ENCODE measurements at regions not wholly inside any gene's neighbourhood (a gene's known extent, or its start where the extent isn't known, plus 50 kb on each side); places are given as distances from the start of the nearest gene placed in this dataset.

DNA sequence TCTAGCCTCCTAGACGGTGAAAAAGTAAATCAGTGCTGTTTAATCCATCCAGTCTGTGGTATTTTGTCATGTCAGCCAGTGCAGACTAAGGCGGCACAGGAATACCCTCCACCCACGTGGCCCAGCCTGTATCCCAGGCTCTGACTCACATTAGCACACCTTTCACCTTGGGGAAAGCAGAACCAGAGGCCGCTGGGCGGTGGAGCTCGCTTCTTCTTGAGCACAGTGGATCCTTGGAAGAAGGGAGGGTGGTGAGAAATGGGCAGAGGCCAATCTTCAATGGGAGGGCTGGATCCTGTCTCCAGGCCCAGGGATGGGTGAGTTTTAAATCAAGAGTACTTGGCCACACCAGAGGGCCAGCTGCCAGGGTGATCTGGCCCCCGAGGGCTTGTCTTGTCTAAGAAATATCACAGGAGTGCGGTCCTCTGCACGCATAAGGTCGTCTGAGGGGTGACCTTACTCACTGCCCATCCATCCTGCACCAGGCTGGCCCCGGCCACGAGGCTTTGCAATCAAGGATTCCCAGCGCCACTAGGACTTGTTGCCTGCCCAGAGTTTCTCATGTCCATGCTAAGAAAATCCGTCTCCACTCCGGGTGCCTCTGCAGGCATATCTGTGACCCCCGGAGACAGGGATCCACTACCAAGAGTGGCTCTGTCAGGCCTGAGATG lies 658.5 kb downstream of the BRD1 start:
- Histone ChIP-seq H3K36me3 (replicated peaks; ENCODE audit: insufficient read depth, low read length) (no peaks in the 10 kb centered on the region), H3K27me3 (replicated peaks; ENCODE audit: insufficient read depth, low read length) (peaks cover 63% of the 10 kb centered on the region)

DNA sequence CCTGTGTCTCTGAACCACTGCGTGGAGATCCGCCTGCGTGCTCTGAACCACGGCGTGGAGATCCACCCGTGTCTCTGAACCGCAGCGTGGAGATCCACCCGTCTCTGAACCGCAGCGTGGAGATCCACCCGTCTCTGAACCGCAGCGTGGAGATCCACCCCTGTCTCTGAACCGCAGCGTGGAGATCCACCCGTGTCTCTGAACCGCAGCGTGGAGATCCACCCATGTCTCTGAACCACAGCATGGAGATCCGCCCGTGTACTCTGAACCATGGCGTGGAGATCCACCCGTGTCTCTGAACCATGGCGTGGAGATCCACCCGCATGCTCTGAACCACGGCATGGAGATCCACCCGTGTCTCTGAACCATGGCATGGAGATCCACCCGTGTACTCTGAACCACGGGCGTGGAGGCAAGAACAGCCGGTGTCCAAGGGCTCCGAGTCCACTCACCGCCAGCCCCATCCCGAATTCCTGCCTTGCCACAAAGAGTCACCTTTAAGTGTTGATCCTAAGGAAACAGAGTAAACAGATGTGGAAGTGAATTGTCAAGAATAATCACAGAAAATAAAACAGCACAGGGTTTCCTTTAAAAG lies 659.4 kb downstream of the BRD1 start:
- TF ChIP-seq EZH2phosphoT487 (IDR thresholded peaks at IDR 0.05; ENCODE audit: low read length) (no peak), EZH2 (optimal IDR thresholded peaks at IDR 0.05; ENCODE audit: low read depth, low read length) (no peak)
- TF ChIP-seq, protein P1, sequence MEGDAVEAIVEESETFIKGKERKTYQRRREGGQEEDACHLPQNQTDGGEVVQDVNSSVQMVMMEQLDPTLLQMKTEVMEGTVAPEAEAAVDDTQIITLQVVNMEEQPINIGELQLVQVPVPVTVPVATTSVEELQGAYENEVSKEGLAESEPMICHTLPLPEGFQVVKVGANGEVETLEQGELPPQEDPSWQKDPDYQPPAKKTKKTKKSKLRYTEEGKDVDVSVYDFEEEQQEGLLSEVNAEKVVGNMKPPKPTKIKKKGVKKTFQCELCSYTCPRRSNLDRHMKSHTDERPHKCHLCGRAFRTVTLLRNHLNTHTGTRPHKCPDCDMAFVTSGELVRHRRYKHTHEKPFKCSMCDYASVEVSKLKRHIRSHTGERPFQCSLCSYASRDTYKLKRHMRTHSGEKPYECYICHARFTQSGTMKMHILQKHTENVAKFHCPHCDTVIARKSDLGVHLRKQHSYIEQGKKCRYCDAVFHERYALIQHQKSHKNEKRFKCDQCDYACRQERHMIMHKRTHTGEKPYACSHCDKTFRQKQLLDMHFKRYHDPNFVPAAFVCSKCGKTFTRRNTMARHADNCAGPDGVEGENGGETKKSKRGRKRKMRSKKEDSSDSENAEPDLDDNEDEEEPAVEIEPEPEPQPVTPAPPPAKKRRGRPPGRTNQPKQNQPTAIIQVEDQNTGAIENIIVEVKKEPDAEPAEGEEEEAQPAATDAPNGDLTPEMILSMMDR (IDR thresholded peaks at IDR 0.05; ENCODE audit: low read length) = no peak
- Histone ChIP-seq H3K4me3 (ENCODE audit: low read length) (no peak overlapping the region), H3K36me3 (replicated peaks; ENCODE audit: insufficient read depth, low read length) (no peaks in the 10 kb centered on the region), H3K9ac (ENCODE audit: low read length) (no peak overlapping the region), H3K4me2 (ENCODE audit: low read depth, low read length) (no peak overlapping the region), H3K27me3 (replicated peaks; ENCODE audit: insufficient read depth, low read length) (peaks cover 61% of the 10 kb centered on the region), H4K20me1 (ENCODE audit: insufficient read depth, low read length) (no peaks in the 10 kb centered on the region), H3K79me2 (ENCODE audit: low read length) (no peaks in the 10 kb centered on the region), H3F3A (ENCODE audit: insufficient read depth, low read length) (no peaks in the 10 kb centered on the region), H3K9me3 (replicated peaks; ENCODE audit: insufficient read depth, low read length) (no peaks in the 10 kb centered on the region), H2AFZ (ENCODE audit: low read length) (no peak overlapping the region), H3K27ac (ENCODE audit: low read length) (no peak overlapping the region), H3K9me2 (replicated peaks; ENCODE audit: insufficient read depth, low read length) (no peaks in the 10 kb centered on the region), H3K4me1 (ENCODE audit: low read length) (no peaks in the 10 kb centered on the region)
- DNase-seq = no peak

More for the DNA sequence above, 658.5 kb downstream of the BRD1 start:
- no peaks in the 10 kb centered on the region for H3K9me3 ChIP-seq (replicated peaks; ENCODE audit: insufficient read depth, low read length)
- H3K9ac ChIP-seq (ENCODE audit: low read length) = no peak overlapping the region
- no peaks in the 10 kb centered on the region for H4K20me1 ChIP-seq (ENCODE audit: insufficient read depth, low read length)
- DNase-seq = no peak
- TF ChIP-seq EZH2phosphoT487 (IDR thresholded peaks at IDR 0.05; ENCODE audit: low read length) (no peak), EZH2 (optimal IDR thresholded peaks at IDR 0.05; ENCODE audit: low read depth, low read length) (no peak)
- TF ChIP-seq, protein P1 (IDR thresholded peaks at IDR 0.05; ENCODE audit: low read length) = no peak
- H2AFZ ChIP-seq (ENCODE audit: low read length) = no peak overlapping the region
- no peak overlapping the region for H3K27ac ChIP-seq (ENCODE audit: low read length)
- no peak overlapping the region for H3K4me2 ChIP-seq (ENCODE audit: low read depth, low read length)
- H3K4me3 ChIP-seq (ENCODE audit: low read length) = no peak overlapping the region
- H3F3A ChIP-seq (ENCODE audit: insufficient read depth, low read length) = no peaks in the 10 kb centered on the region
- H3K4me1 ChIP-seq (ENCODE audit: low read length) = no peaks in the 10 kb centered on the region
- no peaks in the 10 kb centered on the region for H3K79me2 ChIP-seq (ENCODE audit: low read length)
- no peaks in the 10 kb centered on the region for H3K9me2 ChIP-seq (replicated peaks; ENCODE audit: insufficient read depth, low read length)

DNA sequence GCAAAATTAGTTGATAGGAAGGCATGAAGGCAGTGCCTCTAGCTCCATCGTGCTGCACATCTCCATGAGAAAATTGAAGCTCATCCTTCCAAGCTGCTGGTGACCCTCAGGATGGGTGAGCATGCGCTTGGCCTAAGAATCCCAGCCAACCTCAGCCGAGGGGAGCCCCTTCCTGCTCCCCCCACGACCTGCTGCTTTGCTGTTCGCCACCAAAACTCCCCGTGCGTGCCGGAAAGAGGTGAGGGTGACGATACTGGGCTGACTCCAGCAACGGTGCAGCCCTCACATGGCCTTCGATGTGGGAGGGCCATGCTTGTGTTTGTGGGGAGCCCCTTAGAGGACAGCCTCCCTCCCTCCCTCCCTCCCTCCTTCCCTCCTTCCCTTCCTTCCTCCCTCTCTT lies 660.9 kb downstream of the BRD1 start:
- Histone ChIP-seq H3F3A (ENCODE audit: insufficient read depth, low read length) (no peaks in the 10 kb centered on the region), H3K79me2 (ENCODE audit: low read length) (no peaks in the 10 kb centered on the region), H3K27me3 (replicated peaks; ENCODE audit: insufficient read depth, low read length) (peaks cover 62% of the 10 kb centered on the region), H3K4me3 (ENCODE audit: low read length) (no peak overlapping the region), H4K20me1 (ENCODE audit: insufficient read depth, low read length) (no peaks in the 10 kb centered on the region), H3K36me3 (replicated peaks; ENCODE audit: insufficient read depth, low read length) (no peaks in the 10 kb centered on the region), H3K4me2 (ENCODE audit: low read depth, low read length) (no peak overlapping the region), H3K9ac (ENCODE audit: low read length) (no peak overlapping the region), H3K9me2 (replicated peaks; ENCODE audit: insufficient read depth, low read length) (no peaks in the 10 kb centered on the region), H2AFZ (ENCODE audit: low read length) (no peak overlapping the region), H3K9me3 (replicated peaks; ENCODE audit: insufficient read depth, low read length) (no peaks in the 10 kb centered on the region), H3K27ac (ENCODE audit: low read length) (no peak overlapping the region), H3K4me1 (ENCODE audit: low read length) (no peaks in the 10 kb centered on the region)
- DNase-seq = no peak
- TF ChIP-seq, protein P1 (IDR thresholded peaks at IDR 0.05; ENCODE audit: low read length) = no peak
- TF ChIP-seq EZH2 (optimal IDR thresholded peaks at IDR 0.05; ENCODE audit: low read depth, low read length) (no peak), EZH2phosphoT487 (IDR thresholded peaks at IDR 0.05; ENCODE audit: low read length) (no peak)

All from MM.1S (cell line).